GM18870 (cell line): ENCODE measurements at regions not wholly inside any gene's neighbourhood (a gene's known extent, or its start where the extent isn't known, plus 50 kb on each side); places are given as distances from the start of the nearest gene placed in this dataset.
A peak's percentile ranks its signal among the peaks of the same experiment; 100 is the strongest.
"Not testable (repeated sequence)": the region's sequence is repeated elsewhere in the genome, so short reads cannot be mapped to it uniquely, and the experiment has no call there.

Source experiments
- ATAC-seq: cut with Tn5 transposase; IDR thresholded peaks from one replicate; pipeline ENCODE4 v1.9.1; 2021; ENCODE audit warnings: moderate library complexity; ENCODE audit not compliant: unreplicated experiment

GRCh38 chrX:81857192-81857591 lies 655.3 kb downstream of the SH3BGRL start:
- ATAC-seq = no peak

DNA sequence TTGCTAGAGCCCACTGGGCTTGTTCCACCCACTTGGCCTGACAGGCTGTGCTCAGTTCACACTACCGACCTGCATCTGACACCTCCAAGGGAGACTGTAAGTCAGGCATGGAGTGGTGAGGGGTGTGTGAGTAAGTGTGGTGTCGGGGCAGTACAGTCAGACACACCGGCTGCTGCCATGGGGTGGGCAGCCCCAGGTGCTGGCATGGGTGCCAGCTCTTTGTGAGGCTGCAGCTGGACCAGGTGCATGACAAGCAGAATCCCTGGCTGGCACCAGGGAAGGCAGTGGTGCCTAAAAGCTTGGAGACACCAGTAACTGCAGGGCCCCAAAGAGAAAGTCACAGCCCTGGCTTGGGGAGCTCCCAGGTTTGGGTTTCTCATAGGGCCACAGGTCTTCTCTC lies 665.0 kb downstream of the SH3BGRL start:
- ATAC-seq = no peak

GRCh38 chrX:81868979-81869378 lies 667.1 kb downstream of the SH3BGRL start:
- no peak for ATAC-seq

GRCh38 chrX:81874807-81875206 lies 672.9 kb downstream of the SH3BGRL start:
- ATAC-seq = no peak

- no peak for ATAC-seq
These were observed 673.9 kb downstream of the SH3BGRL start for GRCh38 chrX:81875800-81876199.

DNA sequence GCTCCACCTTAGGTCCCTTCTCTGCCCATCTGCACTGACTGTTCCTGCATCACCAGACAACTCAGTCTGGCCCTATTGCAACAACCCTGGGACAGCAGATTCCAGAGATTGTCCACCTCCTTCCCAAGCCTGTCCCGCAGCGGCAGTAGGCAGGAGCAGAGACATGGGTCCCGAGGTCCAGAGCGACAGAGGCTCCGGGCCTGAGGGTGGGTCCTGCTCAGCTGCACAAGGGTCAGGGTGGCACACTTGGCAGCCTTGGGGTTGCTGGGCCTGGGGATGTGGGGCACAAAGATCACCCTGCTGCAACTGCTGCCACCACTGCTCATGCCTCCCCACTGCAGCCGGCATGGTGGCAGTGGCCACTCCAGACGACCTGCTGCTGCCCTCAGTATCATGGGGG lies 674.5 kb downstream of the SH3BGRL start:
- ATAC-seq = no peak

DNA sequence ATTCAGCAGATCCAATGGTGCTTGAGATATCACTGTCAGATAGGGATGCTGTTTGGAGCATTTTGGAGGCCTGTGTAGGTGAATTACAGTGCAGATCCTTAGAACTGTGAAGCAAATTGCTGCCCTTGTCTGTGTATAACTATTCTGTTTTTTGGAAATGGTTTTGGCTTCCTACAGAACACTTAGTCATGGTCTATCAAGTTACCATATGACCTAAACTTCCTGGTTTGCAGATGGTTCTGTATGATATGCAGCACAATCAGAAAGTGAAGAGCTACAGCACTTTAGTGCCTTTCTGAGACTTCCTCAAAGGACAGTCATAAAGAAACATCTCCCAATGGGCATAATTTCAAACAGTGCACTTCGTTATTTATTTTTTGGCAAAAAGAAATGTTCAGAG lies 688.6 kb downstream of the SH3BGRL start:
- ATAC-seq = no peak

- ATAC-seq = no peak
These were observed 698.6 kb downstream of the SH3BGRL start for GRCh38 chrX:81900522-81900921.

GRCh38 chrX:81925812-81926211 lies 723.9 kb downstream of the SH3BGRL start:
- ATAC-seq = no peak

DNA sequence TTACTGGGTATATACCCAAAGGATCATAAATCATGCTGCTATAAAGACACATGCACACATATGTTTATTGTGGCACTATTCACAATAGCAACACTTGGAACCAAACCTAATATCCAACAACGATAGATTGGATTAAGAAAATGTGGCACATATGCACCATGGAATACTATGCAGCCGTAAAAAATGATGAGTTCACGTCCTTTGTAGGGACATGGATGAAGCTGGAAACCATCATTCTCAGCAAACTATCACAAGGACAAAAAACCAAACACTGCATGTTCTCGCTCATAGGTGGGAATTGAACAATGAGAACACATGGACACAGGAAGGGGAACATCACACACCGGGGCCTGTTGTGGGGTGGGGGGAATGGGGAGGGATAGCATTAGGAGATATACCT lies 744.0 kb downstream of the SH3BGRL start:
- ATAC-seq = not testable (repeated sequence)

DNA sequence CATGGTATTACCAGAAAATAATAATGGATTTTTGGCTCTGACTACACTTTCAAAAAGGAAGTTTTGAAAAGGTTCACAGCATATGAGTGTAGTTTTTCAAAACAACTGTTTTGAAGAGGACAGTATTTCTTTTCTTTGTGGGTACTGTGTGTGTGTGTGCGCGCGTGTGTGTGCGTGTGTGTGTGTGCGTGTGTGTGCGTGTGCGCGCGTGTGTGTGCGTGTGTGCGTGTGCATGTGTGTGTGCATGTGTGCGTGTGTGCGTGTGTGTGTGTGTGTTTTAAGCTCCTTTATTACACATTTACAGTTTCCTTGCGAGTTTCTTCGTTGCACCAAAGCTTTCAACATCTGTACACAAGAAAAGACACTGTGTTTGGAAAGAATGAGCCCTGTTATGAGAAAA lies 755.4 kb downstream of the SH3BGRL start:
- no peak for ATAC-seq

DNA sequence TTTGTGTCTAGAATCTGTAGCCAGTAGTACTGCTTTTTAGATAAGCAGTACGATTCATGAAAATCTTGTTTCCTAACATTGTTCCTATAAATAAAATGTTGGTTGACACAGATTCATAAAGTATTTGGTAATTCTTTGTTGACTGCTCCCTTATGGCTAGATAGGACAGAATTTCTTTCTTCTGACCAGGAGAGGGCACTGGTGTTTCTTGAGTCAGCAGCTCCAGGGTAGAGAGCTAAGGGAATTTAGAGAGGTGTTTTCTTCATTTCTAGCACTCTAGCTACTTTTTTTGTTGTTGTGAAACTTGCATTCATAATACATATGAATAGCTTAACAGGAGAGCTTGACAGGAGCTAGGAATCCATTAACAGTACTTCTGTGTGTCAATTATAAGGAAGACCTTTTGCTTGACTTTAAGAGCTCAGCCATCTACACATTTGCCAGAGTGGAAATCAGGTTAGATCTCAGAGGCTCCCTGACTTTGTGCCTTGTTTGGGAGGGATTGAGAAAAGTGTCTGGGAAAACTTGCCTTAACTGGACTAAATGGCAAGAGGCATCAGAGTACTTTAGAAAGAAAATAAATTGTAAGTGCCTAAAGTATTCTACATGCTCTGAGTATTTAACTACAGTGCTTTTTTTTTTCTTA lies 756.1 kb downstream of the SH3BGRL start:
- peak; percentile 83 for ATAC-seq

DNA sequence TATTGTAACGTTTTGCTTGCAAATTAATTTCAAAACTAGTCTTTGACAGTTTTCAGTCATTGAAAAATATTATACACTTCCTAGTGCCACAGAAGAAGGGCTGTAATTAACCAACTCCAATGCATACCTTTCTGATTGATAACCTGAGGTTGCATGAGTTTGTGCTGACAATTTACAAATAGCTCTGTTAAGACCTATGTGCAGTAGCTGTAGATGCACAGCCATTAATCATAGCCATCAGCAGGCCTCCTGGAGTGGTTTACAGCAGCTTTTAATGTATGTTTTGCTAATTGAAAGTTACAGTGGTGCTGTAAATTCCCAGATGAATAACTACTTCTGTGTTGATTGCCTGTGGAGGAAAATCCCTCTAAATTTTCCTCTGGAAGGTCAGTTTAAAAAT lies 758.1 kb downstream of the SH3BGRL start:
- no peak for ATAC-seq

DNA sequence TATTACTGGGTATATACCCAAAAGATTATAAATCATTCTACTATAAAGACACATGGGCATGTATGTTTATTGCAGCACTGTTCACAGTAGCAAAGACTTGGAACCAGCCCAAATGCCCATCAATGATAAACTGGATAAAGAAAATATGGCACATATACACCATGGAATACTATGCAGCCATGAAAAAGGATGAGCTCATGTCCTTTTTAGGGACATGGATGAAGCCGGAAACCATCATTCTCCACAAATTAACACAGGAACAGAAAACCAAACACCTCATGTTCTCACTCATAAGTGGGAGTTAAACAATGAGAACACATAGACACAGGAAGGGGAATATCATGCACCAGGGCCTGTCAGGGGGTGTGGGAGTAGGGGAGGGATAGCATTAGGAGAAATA lies 772.5 kb downstream of the SH3BGRL start:
- not testable (repeated sequence) for ATAC-seq

- no peak for ATAC-seq
These were observed 778.1 kb downstream of the SH3BGRL start for GRCh38 chrX:81979806-81980515.

DNA sequence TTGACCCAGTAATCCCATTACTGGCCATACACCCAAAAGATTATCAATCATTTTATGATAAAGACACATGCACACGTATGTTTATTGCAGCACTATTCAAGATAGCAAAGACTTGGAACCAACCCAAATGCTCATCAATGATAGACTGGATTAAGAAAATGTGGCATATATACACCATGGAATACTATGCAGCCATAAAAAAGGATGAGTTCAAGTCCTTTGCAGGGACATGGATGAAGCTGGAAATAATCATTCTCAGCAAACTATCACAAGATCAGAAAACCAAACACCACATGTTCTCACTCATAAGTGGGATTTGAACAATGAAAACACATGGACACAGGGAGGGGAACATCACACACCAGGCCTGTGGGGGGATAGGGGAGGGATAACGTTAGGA lies 785.3 kb downstream of the SH3BGRL start:
- not testable (repeated sequence) for ATAC-seq

GRCh38 chrX:81996166-81996565 lies 794.3 kb downstream of the SH3BGRL start:
- ATAC-seq = no peak

- ATAC-seq = no peak
These were observed 827.8 kb downstream of the SH3BGRL start for GRCh38 chrX:82029571-82030218.

GRCh38 chrX:82031250-82031649 lies 829.3 kb downstream of the SH3BGRL start:
- no peak for ATAC-seq

GRCh38 chrX:82038793-82039192 lies 836.9 kb downstream of the SH3BGRL start:
- ATAC-seq = no peak

DNA sequence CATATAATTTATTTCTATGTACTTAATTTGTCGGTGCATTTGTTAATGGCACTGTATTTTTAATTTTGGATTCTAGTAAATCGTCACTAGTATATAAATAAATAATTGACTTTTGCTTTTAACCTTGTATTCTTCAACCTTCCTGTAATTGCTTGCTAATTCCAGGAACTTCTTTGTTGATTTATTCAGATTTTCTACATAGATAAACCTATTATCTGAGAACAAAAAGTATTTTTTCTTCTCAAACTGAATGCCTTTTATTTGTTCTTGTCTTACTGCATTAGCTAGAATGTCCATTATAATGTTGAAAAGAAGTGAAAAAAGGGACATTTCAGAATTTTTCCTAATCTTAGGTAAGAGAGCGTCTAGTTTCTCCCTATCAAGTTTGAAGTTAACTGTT lies 839.1 kb downstream of the SH3BGRL start:
- ATAC-seq = no peak

- ATAC-seq = no peak
These were observed 856.8 kb downstream of the SH3BGRL start for GRCh38 chrX:82058728-82059127.
